OCI-M2 (cell line): ENCODE measurements at regions not wholly inside any gene's neighbourhood (a gene's known extent, or its start where the extent isn't known, plus 50 kb on each side); places are given as distances from the start of the nearest gene placed in this dataset.

Source experiments
- DNase-seq: peaks from one replicate; lab custom pipeline; 2025; ENCODE audit not compliant: unreplicated experiment; lab: John Stamatoyannopoulos, UW

GRCh38 chr1:94707321-94708298 lies 112.5 kb upstream of the SLC44A3 start:
- no peak for DNase-seq

- DNase-seq: no peak
These were observed 117.7 kb upstream of the SLC44A3 start for GRCh38 chr1:94702442-94702815.

- DNase-seq: no peak
These were observed 118.2 kb upstream of the SLC44A3 start for GRCh38 chr1:94701796-94702441.

- DNase-seq: no peak
These were observed 121.2 kb upstream of the SLC44A3 start for GRCh38 chr1:94698759-94699502.

- DNase-seq: no peak
These were observed 121.8 kb upstream of the SLC44A3 start for GRCh38 chr1:94698356-94698755.

- no peak for DNase-seq
These were observed 122.3 kb upstream of the SLC44A3 start for GRCh38 chr1:94697839-94698238.

- no peak for DNase-seq
These were observed 125.8 kb upstream of the SLC44A3 start for GRCh38 chr1:94694226-94694915.

- no peak for DNase-seq
These were observed 126.7 kb upstream of the SLC44A3 start for GRCh38 chr1:94693435-94693834.

- DNase-seq: no peak
These were observed 127.1 kb upstream of the SLC44A3 start for GRCh38 chr1:94693029-94693428.

- no peak for DNase-seq
These were observed 131.5 kb upstream of the SLC44A3 start for GRCh38 chr1:94688646-94689045.

GRCh38 chr1:94686882-94687281 lies 133.3 kb upstream of the SLC44A3 start:
- DNase-seq: no peak

- no peak for DNase-seq
These were observed 135.4 kb upstream of the SLC44A3 start for GRCh38 chr1:94684690-94685250.

GRCh38 chr1:94683886-94684285 lies 136.3 kb upstream of the SLC44A3 start:
- no peak for DNase-seq

- DNase-seq: no peak
These were observed 138.4 kb upstream of the F3 start for GRCh38 chr1:94680039-94680377.

- no peak for DNase-seq
These were observed 137.9 kb upstream of the F3 start for GRCh38 chr1:94679332-94680038.

- DNase-seq: no peak
These were observed 136.8 kb upstream of the F3 start for GRCh38 chr1:94678202-94678848.

GRCh38 chr1:94677714-94678113 lies 136.2 kb upstream of the F3 start:
- no peak for DNase-seq

GRCh38 chr1:94677087-94677486 lies 135.5 kb upstream of the F3 start:
- no peak for DNase-seq

- no peak for DNase-seq
These were observed 135.1 kb upstream of the F3 start for GRCh38 chr1:94676686-94677085.

- DNase-seq: no peak
These were observed 133.8 kb upstream of the F3 start for GRCh38 chr1:94675373-94675772.
